Heart left ventricle (tissue), 13 donors: ENCODE measurements at regions not wholly inside any gene's neighbourhood (a gene's known extent, or its start where the extent isn't known, plus 50 kb on each side); places are given as distances from the start of the nearest gene placed in this dataset.

Source experiments
- POLR2A ChIP-seq, 2 donors: fragments of 450-650 bp; IDR thresholded peaks; one replicate each; pipeline ENCODE4 v1.6.1; 2017; ENCODE audit warnings: antibody characterized with exemption in 2 of 2, mild to moderate bottlenecking in 2 of 2, moderate library complexity in 2 of 2
- TF ChIP-seq, protein P1 (sequence below), 12 donors: fragments of 200-600 bp; sonication (generic) in 4 of 12; IDR thresholded peaks; one replicate each; pipeline versions ENCODE4 v1.5.0 to v1.8.0; 2018 to 2022; ENCODE audit warnings: antibody characterized with exemption in 12 of 12, mild to moderate bottlenecking in 5 of 12
- donor health status: ischemic (EF 13 %, LVEDD 7.1; RV severe dilation, severe dysfunction).
- donor health status: DM: no; HTN: yes; CAD: no.
- donor health status: DM: no; HTN: no; CAD: no.
- donor health status: ischemic (EF 25% LVEDD 6.9; RV normal size, moderate dysfunction).
- donor health status: ischemic (EF 25% LVEDD 5.7; RV mildly dilated, moderate dysfunction).
- donor health status: ischemic (EF 35%, LVEDD 5.7; RV mildly dilated, moderate dysfunction).
- donor health status: nonischemic (EF 11% LVEDD 7.7; RV severe dilation, severe dysfunction).
- donor health status: DM: yes; HTN: yes; CAD: no.
- donor health status: PGD.
- donor health status: ischemic (EF 29% LVEDD 5.4; RV normal size, mild dysfunction).
- donor health status: nonischemic (EF 23%, LVEDD 6.1; RV moderate dilation, normal function).

DNA sequence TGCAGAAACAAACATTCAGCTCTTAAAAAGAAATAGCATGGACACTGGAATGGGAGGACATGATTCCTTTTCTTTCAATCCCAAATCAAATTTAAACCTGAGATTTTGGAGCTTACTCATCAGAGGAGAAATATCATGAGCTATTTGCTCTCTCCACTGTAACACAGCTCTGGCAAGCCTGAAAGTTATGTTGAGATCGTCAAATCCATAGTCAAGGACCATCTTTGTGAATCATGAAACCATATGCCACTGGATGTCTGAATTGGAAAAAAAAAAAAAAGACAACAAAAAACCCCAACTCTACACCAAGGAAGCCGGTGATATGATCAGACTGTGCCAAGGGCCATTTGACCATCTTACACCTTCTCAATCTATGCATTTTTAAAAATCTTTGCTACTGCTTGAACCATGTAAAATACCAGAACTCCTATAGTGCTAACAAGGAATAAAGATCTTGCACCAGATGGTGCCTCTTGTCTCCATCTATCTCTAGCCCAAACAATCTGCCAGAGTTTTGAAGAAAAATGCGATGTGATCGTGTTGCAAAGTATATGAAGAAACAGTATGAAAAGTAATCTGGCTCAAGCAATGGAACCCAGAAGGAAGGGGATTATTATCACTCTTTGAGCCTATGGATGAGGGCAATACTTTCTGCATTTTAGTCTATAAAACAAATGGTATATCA, 138.1 kb upstream of the MEF2C start:
- TF ChIP-seq, protein P1, sequence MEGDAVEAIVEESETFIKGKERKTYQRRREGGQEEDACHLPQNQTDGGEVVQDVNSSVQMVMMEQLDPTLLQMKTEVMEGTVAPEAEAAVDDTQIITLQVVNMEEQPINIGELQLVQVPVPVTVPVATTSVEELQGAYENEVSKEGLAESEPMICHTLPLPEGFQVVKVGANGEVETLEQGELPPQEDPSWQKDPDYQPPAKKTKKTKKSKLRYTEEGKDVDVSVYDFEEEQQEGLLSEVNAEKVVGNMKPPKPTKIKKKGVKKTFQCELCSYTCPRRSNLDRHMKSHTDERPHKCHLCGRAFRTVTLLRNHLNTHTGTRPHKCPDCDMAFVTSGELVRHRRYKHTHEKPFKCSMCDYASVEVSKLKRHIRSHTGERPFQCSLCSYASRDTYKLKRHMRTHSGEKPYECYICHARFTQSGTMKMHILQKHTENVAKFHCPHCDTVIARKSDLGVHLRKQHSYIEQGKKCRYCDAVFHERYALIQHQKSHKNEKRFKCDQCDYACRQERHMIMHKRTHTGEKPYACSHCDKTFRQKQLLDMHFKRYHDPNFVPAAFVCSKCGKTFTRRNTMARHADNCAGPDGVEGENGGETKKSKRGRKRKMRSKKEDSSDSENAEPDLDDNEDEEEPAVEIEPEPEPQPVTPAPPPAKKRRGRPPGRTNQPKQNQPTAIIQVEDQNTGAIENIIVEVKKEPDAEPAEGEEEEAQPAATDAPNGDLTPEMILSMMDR (IDR thresholded peaks at IDR 0.05) = no peak
- no peak for TF ChIP-seq POLR2A (IDR thresholded peaks at IDR 0.05)
